ENCODE measurements at regions not wholly inside any gene's neighbourhood (a gene's known extent, or its start where the extent isn't known, plus 50 kb on each side); places are given as distances from the start of the nearest gene placed in this dataset.
A peak's percentile ranks its signal among the peaks of the same experiment; 100 is the strongest.

DNA sequence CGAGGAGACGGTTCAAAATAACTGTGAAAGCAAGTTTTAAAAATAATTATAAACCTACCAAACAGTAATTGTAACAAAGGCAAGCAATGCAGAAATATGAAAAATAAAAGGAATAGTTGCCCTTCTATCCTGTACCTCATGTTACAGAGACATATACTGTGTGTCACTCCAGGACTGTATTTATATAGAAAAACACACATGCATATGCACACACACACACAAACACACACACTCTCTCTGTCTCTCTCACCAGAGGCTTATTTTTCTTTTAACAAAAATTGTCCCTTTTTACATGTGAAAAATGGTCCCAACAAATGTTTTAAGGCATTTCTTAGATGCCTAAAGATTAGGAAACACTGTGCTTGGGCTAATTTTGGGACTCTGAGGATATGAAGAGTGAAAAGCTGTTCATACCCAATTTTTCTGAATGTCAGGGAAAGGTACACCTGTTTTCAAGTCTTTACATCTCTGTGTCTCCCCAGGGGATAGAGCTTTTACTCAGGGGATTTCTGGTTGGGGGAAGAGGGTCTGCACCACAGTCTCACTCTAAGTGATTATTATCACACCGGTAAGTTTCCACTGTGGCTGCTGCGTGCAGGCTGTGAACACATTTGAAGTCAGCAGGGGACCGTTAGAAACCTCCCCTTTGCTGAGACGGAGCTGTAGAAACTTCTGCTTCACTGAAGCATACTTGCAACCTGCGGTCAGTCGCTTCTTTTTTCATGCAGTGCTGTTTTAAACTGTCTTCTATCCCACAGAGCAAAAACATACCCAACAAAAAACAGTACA is 51.4 kb upstream of the SPAG16 start:
- Histone ChIP-seq H3K27ac (ENCODE audit: low read length) (no peak overlapping the region), H3K9me2 (ENCODE audit: insufficient read depth, low read length) (no peaks in the 10 kb centered on the region), H4K20me1 (ENCODE audit: insufficient read depth) (no peaks in the 10 kb centered on the region), H3K79me2 (replicated peaks; ENCODE audit: insufficient read depth, low read length) (no peaks in the 10 kb centered on the region), H3K4me3 (ENCODE audit: low read length) (no peak overlapping the region), H3K4me2 (ENCODE audit: low read length) (no peak overlapping the region), H2AFZ (ENCODE audit: low read depth, low read length) (no peak overlapping the region), H3K9ac (ENCODE audit: low read length) (no peak overlapping the region), H3K36me3 (ENCODE audit: insufficient read depth, low read length) (no peaks in the 10 kb centered on the region), H3F3A (ENCODE audit: insufficient read depth, low read length, poor library complexity, severe bottlenecking) (no peaks in the 10 kb centered on the region), H3K27me3 (ENCODE audit: insufficient read depth, low read depth, low read length) (no peaks in the 10 kb centered on the region), H3K9me3 (ENCODE audit: low read length) (no peaks in the 10 kb centered on the region)
- TF ChIP-seq RAD21 (conservative IDR thresholded peaks at IDR 0.05) (no peak), MXI1 (conservative IDR thresholded peaks at IDR 0.05; ENCODE audit: poor library complexity, severe bottlenecking) (no peak), POLR2AphosphoS5 (IDR thresholded peaks at IDR 0.05) (peak; percentile 39)

DNA sequence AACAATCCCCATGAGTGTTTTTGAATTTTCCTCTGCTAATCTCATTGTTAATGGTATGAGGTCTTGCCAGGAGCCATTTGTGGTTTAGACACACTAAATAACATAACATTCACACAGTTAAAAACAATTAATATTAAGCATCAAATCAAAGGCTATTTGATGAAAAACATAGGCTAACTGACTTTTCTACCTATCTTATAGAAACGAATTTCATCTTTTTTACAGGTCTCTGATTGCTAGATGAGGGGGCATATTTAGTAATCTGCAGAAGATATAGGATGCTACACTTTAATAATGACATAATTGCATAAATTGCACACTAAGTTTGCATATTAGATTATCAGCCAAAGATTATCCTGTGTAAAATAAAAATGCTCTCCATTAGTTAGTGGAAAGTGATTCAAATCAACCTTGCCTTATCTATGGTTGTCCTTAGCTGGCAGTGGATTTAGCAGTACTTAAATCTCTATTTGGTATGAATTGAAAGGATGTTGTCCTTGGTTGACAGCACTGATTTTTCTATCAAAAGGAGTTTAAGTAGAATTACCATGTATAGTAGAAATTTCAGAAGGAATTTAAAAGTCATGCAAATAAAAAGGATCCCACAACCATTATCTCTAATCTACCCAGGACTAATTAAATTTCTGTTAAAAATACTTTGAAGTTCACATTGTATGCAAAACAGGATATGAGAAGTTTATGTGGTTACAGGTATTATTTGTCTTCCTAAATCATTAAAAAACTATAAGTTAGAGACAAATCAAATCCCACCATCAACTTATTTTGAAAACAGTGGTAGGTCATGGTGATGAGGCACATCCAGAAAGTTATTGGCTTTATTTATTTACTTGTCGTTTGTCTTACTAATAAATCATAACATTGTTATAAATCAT is 50.6 kb upstream of the SPAG16 start:
- H3K4me2 ChIP-seq (ENCODE audit: low read length), result no peak overlapping the region
- H4K20me1 ChIP-seq (ENCODE audit: insufficient read depth), result no peaks in the 10 kb centered on the region
- no peak overlapping the region for H3K27ac ChIP-seq (ENCODE audit: low read length)
- H3K36me3 ChIP-seq (ENCODE audit: insufficient read depth, low read length), result no peaks in the 10 kb centered on the region
- no peak overlapping the region for H3K9ac ChIP-seq (ENCODE audit: low read length)
- no peaks in the 10 kb centered on the region for H3K9me2 ChIP-seq (ENCODE audit: insufficient read depth, low read length)
- H3K4me3 ChIP-seq (ENCODE audit: low read length), result no peak overlapping the region
- no peak overlapping the region for H2AFZ ChIP-seq (ENCODE audit: low read depth, low read length)
- H3K9me3 ChIP-seq (ENCODE audit: low read length), result no peaks in the 10 kb centered on the region
- H3F3A ChIP-seq (ENCODE audit: insufficient read depth, low read length, poor library complexity, severe bottlenecking), result no peaks in the 10 kb centered on the region
- TF ChIP-seq, protein P1, sequence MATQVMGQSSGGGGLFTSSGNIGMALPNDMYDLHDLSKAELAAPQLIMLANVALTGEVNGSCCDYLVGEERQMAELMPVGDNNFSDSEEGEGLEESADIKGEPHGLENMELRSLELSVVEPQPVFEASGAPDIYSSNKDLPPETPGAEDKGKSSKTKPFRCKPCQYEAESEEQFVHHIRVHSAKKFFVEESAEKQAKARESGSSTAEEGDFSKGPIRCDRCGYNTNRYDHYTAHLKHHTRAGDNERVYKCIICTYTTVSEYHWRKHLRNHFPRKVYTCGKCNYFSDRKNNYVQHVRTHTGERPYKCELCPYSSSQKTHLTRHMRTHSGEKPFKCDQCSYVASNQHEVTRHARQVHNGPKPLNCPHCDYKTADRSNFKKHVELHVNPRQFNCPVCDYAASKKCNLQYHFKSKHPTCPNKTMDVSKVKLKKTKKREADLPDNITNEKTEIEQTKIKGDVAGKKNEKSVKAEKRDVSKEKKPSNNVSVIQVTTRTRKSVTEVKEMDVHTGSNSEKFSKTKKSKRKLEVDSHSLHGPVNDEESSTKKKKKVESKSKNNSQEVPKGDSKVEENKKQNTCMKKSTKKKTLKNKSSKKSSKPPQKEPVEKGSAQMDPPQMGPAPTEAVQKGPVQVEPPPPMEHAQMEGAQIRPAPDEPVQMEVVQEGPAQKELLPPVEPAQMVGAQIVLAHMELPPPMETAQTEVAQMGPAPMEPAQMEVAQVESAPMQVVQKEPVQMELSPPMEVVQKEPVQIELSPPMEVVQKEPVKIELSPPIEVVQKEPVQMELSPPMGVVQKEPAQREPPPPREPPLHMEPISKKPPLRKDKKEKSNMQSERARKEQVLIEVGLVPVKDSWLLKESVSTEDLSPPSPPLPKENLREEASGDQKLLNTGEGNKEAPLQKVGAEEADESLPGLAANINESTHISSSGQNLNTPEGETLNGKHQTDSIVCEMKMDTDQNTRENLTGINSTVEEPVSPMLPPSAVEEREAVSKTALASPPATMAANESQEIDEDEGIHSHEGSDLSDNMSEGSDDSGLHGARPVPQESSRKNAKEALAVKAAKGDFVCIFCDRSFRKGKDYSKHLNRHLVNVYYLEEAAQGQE (IDR thresholded peaks at IDR 0.05; ENCODE audit: borderline replicate concordance), result no peak
- TF ChIP-seq EZH2 (IDR thresholded peaks at IDR 0.05; ENCODE audit: borderline replicate concordance, insufficient read depth, low read length, poor library complexity, severe bottlenecking), result no peak
- no peak for TF ChIP-seq RAD21 (conservative IDR thresholded peaks at IDR 0.05)
- no peak for TF ChIP-seq POLR2AphosphoS5 (IDR thresholded peaks at IDR 0.05)
- TF ChIP-seq EP300 (conservative IDR thresholded peaks at IDR 0.05; ENCODE audit: poor library complexity, severe bottlenecking), result no peak
- TF ChIP-seq, protein P2, sequence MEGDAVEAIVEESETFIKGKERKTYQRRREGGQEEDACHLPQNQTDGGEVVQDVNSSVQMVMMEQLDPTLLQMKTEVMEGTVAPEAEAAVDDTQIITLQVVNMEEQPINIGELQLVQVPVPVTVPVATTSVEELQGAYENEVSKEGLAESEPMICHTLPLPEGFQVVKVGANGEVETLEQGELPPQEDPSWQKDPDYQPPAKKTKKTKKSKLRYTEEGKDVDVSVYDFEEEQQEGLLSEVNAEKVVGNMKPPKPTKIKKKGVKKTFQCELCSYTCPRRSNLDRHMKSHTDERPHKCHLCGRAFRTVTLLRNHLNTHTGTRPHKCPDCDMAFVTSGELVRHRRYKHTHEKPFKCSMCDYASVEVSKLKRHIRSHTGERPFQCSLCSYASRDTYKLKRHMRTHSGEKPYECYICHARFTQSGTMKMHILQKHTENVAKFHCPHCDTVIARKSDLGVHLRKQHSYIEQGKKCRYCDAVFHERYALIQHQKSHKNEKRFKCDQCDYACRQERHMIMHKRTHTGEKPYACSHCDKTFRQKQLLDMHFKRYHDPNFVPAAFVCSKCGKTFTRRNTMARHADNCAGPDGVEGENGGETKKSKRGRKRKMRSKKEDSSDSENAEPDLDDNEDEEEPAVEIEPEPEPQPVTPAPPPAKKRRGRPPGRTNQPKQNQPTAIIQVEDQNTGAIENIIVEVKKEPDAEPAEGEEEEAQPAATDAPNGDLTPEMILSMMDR (IDR thresholded peaks at IDR 0.05; ENCODE audit: poor library complexity, severe bottlenecking), result no peak
- TF ChIP-seq TAF1 (IDR thresholded peaks at IDR 0.05; ENCODE audit: low read depth), result no peak
- TF ChIP-seq MXI1 (conservative IDR thresholded peaks at IDR 0.05; ENCODE audit: poor library complexity, severe bottlenecking), result no peak
- no peak for TF ChIP-seq SMC3 (conservative IDR thresholded peaks at IDR 0.05; ENCODE audit: poor library complexity)
- no peaks in the 10 kb centered on the region for H3K79me2 ChIP-seq (replicated peaks; ENCODE audit: insufficient read depth, low read length)
- no peaks in the 10 kb centered on the region for H3K27me3 ChIP-seq (ENCODE audit: insufficient read depth, low read depth, low read length)
